H1 (cell line): ENCODE measurements at regions not wholly inside any gene's neighbourhood (a gene's known extent, or its start where the extent isn't known, plus 50 kb on each side); places are given as distances from the start of the nearest gene placed in this dataset.

Experiments
- CEBPB ChIP-seq: IDR thresholded peaks from 2 replicates; pipeline ENCODE4 v1.6.1; 2012; ENCODE audit warnings: low read depth, low read length
- EGR1 ChIP-seq: IDR thresholded peaks from 2 replicates; pipeline ENCODE4 v1.6.1; 2011; ENCODE audit warnings: low read depth, low read length, borderline replicate concordance
- EP300 ChIP-seq, 2 experiments: IDR thresholded peaks; 1 replicate in 1 of 2; 2 replicates in 1 of 2; pipeline ENCODE4 v1.6.1; 2011 to 2012; ENCODE audit warnings: low read depth in 2 of 2, low read length in 2 of 2, mild to moderate bottlenecking in 2 of 2, borderline replicate concordance in 1 of 2, inconsistent platforms in 1 of 2, moderate library complexity in 1 of 2
- SP4 ChIP-seq: IDR thresholded peaks from 2 replicates; pipeline ENCODE4 v1.6.1; 2012; ENCODE audit warnings: low read length, inconsistent platforms

DNA sequence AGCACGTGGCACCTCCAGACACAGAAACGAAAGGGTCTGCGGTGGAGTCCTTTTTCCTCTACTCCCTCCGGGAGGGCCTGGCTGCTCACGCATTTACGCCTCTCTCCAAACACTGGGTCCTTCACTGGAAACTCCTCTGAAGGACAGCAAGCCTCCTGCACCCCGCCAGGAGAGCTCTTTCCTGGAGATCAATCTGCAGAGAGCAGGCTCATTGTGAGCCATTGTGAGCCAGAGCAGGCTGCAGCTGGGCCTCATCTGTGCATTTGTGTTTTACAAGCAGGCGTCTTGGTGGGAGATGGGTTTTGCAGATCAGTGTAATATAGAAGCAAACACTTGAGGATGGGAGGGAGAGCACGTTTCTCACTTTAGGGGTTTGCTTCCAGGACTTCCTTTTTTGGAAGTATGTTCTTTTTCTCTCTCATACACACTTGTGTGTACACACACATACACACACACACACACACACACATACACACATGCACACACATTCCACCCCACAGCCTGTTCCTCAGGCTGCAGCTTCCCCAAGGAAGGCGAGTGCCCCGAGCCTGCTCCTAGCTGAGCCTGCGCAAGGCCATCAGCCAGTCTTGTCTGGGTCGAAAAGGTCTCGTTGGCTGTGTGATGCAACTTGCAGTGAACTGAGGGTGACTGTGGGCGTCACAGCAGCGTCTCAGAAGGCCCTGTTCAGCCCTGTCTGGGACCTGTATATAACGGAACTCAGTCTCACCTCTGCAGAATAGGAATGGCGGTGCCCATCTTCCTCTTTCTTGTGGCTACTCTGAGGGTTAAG lies 163.5 kb downstream of the GLI2 start (continued):
- TF ChIP-seq SP4 (no peak), CEBPB (no peak), EP300 (IDR thresholded peaks at IDR 0.05; ENCODE audit: borderline replicate concordance in 1 of 2, low read depth in 2 of 2, low read length in 2 of 2) (no peak), EGR1 (no peak)
- TF ChIP-seq, all 59 proteins: peak for 0
